GM23338 (cell line): ENCODE measurements at regions not wholly inside any gene's neighbourhood (a gene's known extent, or its start where the extent isn't known, plus 50 kb on each side); places are given as distances from the start of the nearest gene placed in this dataset.

Experiments
- CREB1 ChIP-seq: fragments of 250-450 bp; sonication (Bioruptor Pico); IDR thresholded peaks from 2 replicates; pipeline ENCODE4 v1.5.0; 2020; ENCODE audit warnings: low read depth, mild to moderate bottlenecking, moderate library complexity
- CTCF ChIP-seq, 2 experiments: fragments of 200-600 bp in 1 of 2; sonication (generic) in 1 of 2; conservative IDR thresholded peaks; 2 replicates each; pipeline versions ENCODE4 v1.5.1 to v1.6.1; 2016 to 2017; ENCODE audit warnings: antibody characterized with exemption in 2 of 2, low read depth in 2 of 2, mild to moderate bottlenecking in 2 of 2, moderate library complexity in 1 of 2
- EZH2 ChIP-seq: fragments of 200-600 bp; sonication (generic); IDR thresholded peaks from one replicate; pipeline ENCODE4 v1.8.0; 2017; ENCODE audit warnings: antibody characterized with exemption, mild to moderate bottlenecking, low read depth; ENCODE audit not compliant: unreplicated experiment
- EZH2phosphoT487 ChIP-seq: fragments of 200-600 bp; sonication (generic); IDR thresholded peaks from one replicate; pipeline ENCODE4 v1.8.1; 2018; ENCODE audit warnings: antibody characterized with exemption; ENCODE audit not compliant: unreplicated experiment
- JUNB ChIP-seq: IDR thresholded peaks from one replicate; pipeline ENCODE4 v1.6.1; 2016; ENCODE audit warnings: antibody characterized with exemption; ENCODE audit not compliant: unreplicated experiment
- POLR2AphosphoS5 ChIP-seq: IDR thresholded peaks from 2 replicates; pipeline ENCODE4 v1.6.1; 2016; ENCODE audit warnings: antibody characterized with exemption, low read depth
- REST ChIP-seq: IDR thresholded peaks from one replicate; pipeline ENCODE4 v1.6.1; 2018; ENCODE audit warnings: antibody characterized with exemption; ENCODE audit not compliant: unreplicated experiment
- STAT1 ChIP-seq: IDR thresholded peaks from one replicate; pipeline ENCODE4 v1.6.1; 2016; ENCODE audit warnings: antibody characterized with exemption; ENCODE audit not compliant: unreplicated experiment
- ZNF114 ChIP-seq: fragments of 250-450 bp; sonication (Bioruptor Pico); IDR thresholded peaks from 2 replicates; pipeline ENCODE4 v1.5.0; 2020; ENCODE audit warnings: mild to moderate bottlenecking, moderate library complexity

- TF ChIP-seq CTCF (conservative IDR thresholded peaks at IDR 0.05; ENCODE audit: low read depth in 2 of 2) (no peak), EZH2phosphoT487 (no peak), REST (no peak), EZH2 (no peak), POLR2AphosphoS5 (no peak), STAT1 (no peak), ZNF114 (CRISPR knock-in tag) (no peak), JUNB (no peak), CREB1 (CRISPR knock-in tag) (no peak)
Measured at GRCh38 chr6:56003616-56004015, 128.2 kb upstream of the BMP5 start.
